H9 (cell line): ENCODE measurements at regions not wholly inside any gene's neighbourhood (a gene's known extent, or its start where the extent isn't known, plus 50 kb on each side); places are given as distances from the start of the nearest gene placed in this dataset.

ENCODE experiments used
- DNase-seq: peaks from one replicate; pipeline ENCODE4 v3.0.0-alpha.2; 2017
- H2AFZ ChIP-seq: one replicate; pipeline ENCODE4 v1.6.1; 2013; ENCODE audit warnings: mild to moderate bottlenecking, low read length, control low read depth, moderate library complexity
- H2AK5ac ChIP-seq: 2 replicates; pipeline ENCODE4 v1.6.1; 2013; ENCODE audit warnings: low read length, control low read depth, mixed read lengths; ENCODE audit not compliant: insufficient read length
- H2BK120ac ChIP-seq: one replicate; pipeline ENCODE4 v1.6.1; 2013; ENCODE audit warnings: low read depth, mild to moderate bottlenecking, low read length, control low read depth, inconsistent platforms; ENCODE audit not compliant: poor library complexity, severe bottlenecking
- H2BK12ac ChIP-seq: 2 replicates; pipeline ENCODE4 v1.6.1; 2013; ENCODE audit warnings: low read length, control low read depth, mixed read lengths, low read depth; ENCODE audit not compliant: insufficient read length
- H2BK15ac ChIP-seq: 2 replicates; pipeline ENCODE4 v1.6.1; 2013; ENCODE audit warnings: low read depth, low read length, control low read depth
- H2BK20ac ChIP-seq: one replicate; pipeline ENCODE4 v1.6.1; 2013; ENCODE audit warnings: low read depth, mild to moderate bottlenecking, low read length, control low read depth, inconsistent platforms; ENCODE audit not compliant: poor library complexity, severe bottlenecking
- H2BK5ac ChIP-seq: 2 replicates; pipeline ENCODE4 v1.6.1; 2013; ENCODE audit warnings: low read length, control low read depth, mixed read lengths; ENCODE audit not compliant: insufficient read length
- H3K14ac ChIP-seq: 2 replicates; pipeline ENCODE4 v1.6.1; 2013; ENCODE audit warnings: low read length, control low read depth; ENCODE audit not compliant: insufficient read depth
- H3K18ac ChIP-seq: 2 replicates; pipeline ENCODE4 v1.6.1; 2013; ENCODE audit warnings: low read depth, mild to moderate bottlenecking, mixed read lengths, low read length, control low read depth; ENCODE audit not compliant: insufficient read length
- H3K23ac ChIP-seq: 2 replicates; pipeline ENCODE4 v1.6.1; 2013; ENCODE audit warnings: low read length, control low read depth, mixed read lengths, low read depth; ENCODE audit not compliant: insufficient read length
- H3K23me2 ChIP-seq: 2 replicates; pipeline ENCODE4 v1.6.1; 2013; ENCODE audit warnings: low read depth, mild to moderate bottlenecking, mixed read lengths, low read length, control low read depth; ENCODE audit not compliant: insufficient read length, poor library complexity, severe bottlenecking
- H3K27ac ChIP-seq: 2 replicates; pipeline ENCODE4 v1.5.1; 2013; ENCODE audit warnings: low read length, control low read depth, mixed read lengths, low read depth; ENCODE audit not compliant: insufficient read length
- H3K27me3 ChIP-seq: 2 replicates; pipeline ENCODE4 v1.6.1; 2013; ENCODE audit warnings: low read length, control low read depth, inconsistent platforms; ENCODE audit not compliant: insufficient read depth
- H3K4ac ChIP-seq: 2 replicates; pipeline ENCODE4 v1.6.1; 2013; ENCODE audit warnings: low read depth, mild to moderate bottlenecking, control low read depth, inconsistent platforms, low read length, moderate library complexity
- H3K4me1 ChIP-seq: 2 replicates; pipeline ENCODE4 v1.6.1; 2013; ENCODE audit warnings: low read length, control low read depth, inconsistent platforms; ENCODE audit not compliant: insufficient read depth
- H3K4me2 ChIP-seq: 2 replicates; pipeline ENCODE4 v1.6.1; 2013; ENCODE audit warnings: low read length, control low read depth, mixed read lengths; ENCODE audit not compliant: insufficient read length, insufficient read depth
- H3K56ac ChIP-seq: 2 replicates; pipeline ENCODE4 v1.6.1; 2013; ENCODE audit warnings: low read depth, mild to moderate bottlenecking, mixed read lengths, low read length, control low read depth; ENCODE audit not compliant: insufficient read length
- H3K79me1 ChIP-seq: 2 replicates; pipeline ENCODE4 v1.6.1; 2013; ENCODE audit warnings: low read depth, mild to moderate bottlenecking, moderate library complexity, low read length, control low read depth, inconsistent platforms; ENCODE audit not compliant: insufficient read depth, poor library complexity, severe bottlenecking
- H3K79me2 ChIP-seq: 2 replicates; pipeline ENCODE4 v1.6.1; 2013; ENCODE audit warnings: low read length, control low read depth, inconsistent platforms; ENCODE audit not compliant: insufficient read depth
- H3K9ac ChIP-seq: 2 replicates; pipeline ENCODE4 v1.6.1; 2013; ENCODE audit warnings: low read length, control low read depth, mixed read lengths; ENCODE audit not compliant: insufficient read length; ENCODE audit errors: extremely low read depth
- H3K9me3 ChIP-seq: one replicate; pipeline ENCODE4 v1.6.1; 2013; ENCODE audit warnings: low read depth, low read length, inconsistent platforms; ENCODE audit not compliant: control insufficient read depth
- H3T11ph ChIP-seq: one replicate; pipeline ENCODE4 v1.6.1; 2013; ENCODE audit warnings: mild to moderate bottlenecking, low read length, control low read depth, inconsistent platforms
- H4K20me1 ChIP-seq: one replicate; pipeline ENCODE4 v1.6.1; 2013; ENCODE audit not compliant: control insufficient read depth, insufficient read length, insufficient read depth
- H4K5ac ChIP-seq: 2 replicates; pipeline ENCODE4 v1.6.1; 2013; ENCODE audit warnings: low read depth, mild to moderate bottlenecking, mixed read lengths, low read length, control low read depth; ENCODE audit not compliant: insufficient read length
- H4K8ac ChIP-seq: replicated peaks from 2 replicates; pipeline ENCODE4 v1.6.1; 2013; ENCODE audit warnings: low read length, control low read depth, mixed read lengths, low read depth; ENCODE audit not compliant: insufficient read length
- H4K91ac ChIP-seq: 2 replicates; pipeline ENCODE4 v1.6.1; 2013; ENCODE audit warnings: low read depth, mild to moderate bottlenecking, moderate library complexity, mixed read lengths, low read length, control low read depth; ENCODE audit not compliant: insufficient read length
- H3K27ac Mint-ChIP-seq, 3 experiments: 2 replicates in 2 of 3; 3 replicates in 1 of 3; pipeline ENCODE4 v1.8.0; 2020 to 2021; ENCODE audit warnings: mixed read lengths in 3 of 3, mild to moderate bottlenecking in 1 of 3, moderate library complexity in 1 of 3
- H3K27me3 Mint-ChIP-seq: 2 replicates; pipeline ENCODE4 v1.8.0; 2021; ENCODE audit warnings: low read depth, mild to moderate bottlenecking, moderate library complexity, mixed read lengths
- H3K36me3 Mint-ChIP-seq, 3 experiments: 2 replicates in 2 of 3; 3 replicates in 1 of 3; pipeline ENCODE4 v1.8.0; 2020 to 2021; ENCODE audit warnings: low read depth in 3 of 3, mixed read lengths in 3 of 3; ENCODE audit not compliant: insufficient read depth in 1 of 3
- H3K4me1 Mint-ChIP-seq, 2 experiments: 2 replicates each; pipeline ENCODE4 v1.8.0; 2020; ENCODE audit warnings: mixed read lengths in 2 of 2
- H3K4me3 Mint-ChIP-seq, 2 experiments: 2 replicates in 1 of 2; 3 replicates in 1 of 2; pipeline ENCODE4 v1.8.0; 2020 to 2021; ENCODE audit warnings: mild to moderate bottlenecking in 2 of 2, mixed read lengths in 2 of 2, moderate library complexity in 1 of 2
- H3K9me3 Mint-ChIP-seq, 2 experiments: 2 replicates in 1 of 2; 3 replicates in 1 of 2; pipeline ENCODE4 v1.8.0; 2020; ENCODE audit warnings: mild to moderate bottlenecking in 2 of 2, mixed read lengths in 2 of 2, moderate library complexity in 1 of 2
- CTCF ChIP-seq: fragments of 200-600 bp; sonication (generic); conservative IDR thresholded peaks from 3 replicates; pipeline ENCODE4 v1.8.0; 2021; ENCODE audit warnings: antibody characterized with exemption, mild to moderate bottlenecking
- WGBS: extraction: QIAGEN DNeasy Blood & Tissue Kit; methylation state at CpG from one replicate; pipeline ENCODE4 v1.1.7; 2013; ENCODE audit warnings: missing lambda C conversion rate, low lambda C conversion rate, mixed read lengths; ENCODE audit not compliant: insufficient read length; ENCODE audit errors: extremely low coverage; 5-methylcytosine and 5-hydroxymethylcytosine counted together

- Histone ChIP-seq H3K9ac (no peak overlapping the region), H3K27me3 (no peaks in the 10 kb centered on the region; the same call in 1 of the 2 replicates), H4K8ac (no peak overlapping the region), H4K91ac (no peak overlapping the region), H2BK15ac (no peak overlapping the region), H2AK5ac (no peak overlapping the region), H3T11ph (no peak overlapping the region), H4K20me1 (no peaks in the 10 kb centered on the region), H3K27ac (no peak overlapping the region), H3K79me2 (no peaks in the 10 kb centered on the region), H3K9me3 (no peaks in the 10 kb centered on the region), H3K23ac (no peak overlapping the region), H3K14ac (no peak overlapping the region), H2BK120ac (no peak overlapping the region), H2BK5ac (no peak overlapping the region), H3K79me1 (no peaks in the 10 kb centered on the region), H3K18ac (no peak overlapping the region), H2BK12ac (no peak overlapping the region), H3K4ac (no peak overlapping the region), H3K23me2 (no peaks in the 10 kb centered on the region), H3K4me1 (peaks cover 3% of the 10 kb centered on the region; the same call in 1 of the 2 replicates), H3K56ac (no peak overlapping the region), H3K4me2 (no peak overlapping the region), H2BK20ac (no peak overlapping the region), H4K5ac (no peak overlapping the region), H2AFZ (no peak overlapping the region)
- TF ChIP-seq CTCF, result no peak
- no peak overlapping the region for H3K4me3 Mint-ChIP-seq
- no peaks in the 10 kb centered on the region for H3K36me3 Mint-ChIP-seq
- DNase-seq, result no peak
- WGBS, result no CpG with 5 or more reads among the region's 4 CpGs
- H3K4me1 Mint-ChIP-seq, result peaks cover 3 to 10% of the 10 kb centered on the region in 2 experiments; a peak in 3 of 4 replicates
- no peaks in the 10 kb centered on the region for H3K9me3 Mint-ChIP-seq
- no peak overlapping the region for H3K27ac Mint-ChIP-seq
- H3K27me3 Mint-ChIP-seq, result peaks cover 8% of the 10 kb centered on the region
Measured at GRCh38 chr16:55943267-55943666, 68.1 kb upstream of the CES5A start.
